ENCODE measurements at regions not wholly inside any gene's neighbourhood (a gene's known extent, or its start where the extent isn't known, plus 50 kb on each side); places are given as distances from the start of the nearest gene placed in this dataset.

DNA sequence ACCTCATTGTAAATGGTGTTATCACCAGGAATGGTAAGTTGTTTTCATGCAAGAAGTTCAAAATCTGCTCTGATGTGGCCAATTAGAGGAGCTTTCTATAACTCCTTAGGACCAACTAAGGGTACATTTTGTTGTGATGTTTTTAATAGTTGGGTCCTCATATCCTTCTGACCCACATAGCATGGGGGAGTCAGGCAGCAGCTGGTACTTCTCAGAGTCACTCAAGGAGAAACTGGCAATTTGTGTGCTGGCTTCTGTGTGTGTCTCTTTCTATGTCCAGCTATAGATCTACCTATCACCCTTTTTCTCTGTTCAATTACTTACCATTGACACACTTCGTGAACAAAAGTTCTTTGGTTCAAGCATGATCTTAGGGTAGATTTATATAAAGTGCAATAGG is 194.3 kb upstream of the TENM3 start:
- TF ChIP-seq, protein P1, sequence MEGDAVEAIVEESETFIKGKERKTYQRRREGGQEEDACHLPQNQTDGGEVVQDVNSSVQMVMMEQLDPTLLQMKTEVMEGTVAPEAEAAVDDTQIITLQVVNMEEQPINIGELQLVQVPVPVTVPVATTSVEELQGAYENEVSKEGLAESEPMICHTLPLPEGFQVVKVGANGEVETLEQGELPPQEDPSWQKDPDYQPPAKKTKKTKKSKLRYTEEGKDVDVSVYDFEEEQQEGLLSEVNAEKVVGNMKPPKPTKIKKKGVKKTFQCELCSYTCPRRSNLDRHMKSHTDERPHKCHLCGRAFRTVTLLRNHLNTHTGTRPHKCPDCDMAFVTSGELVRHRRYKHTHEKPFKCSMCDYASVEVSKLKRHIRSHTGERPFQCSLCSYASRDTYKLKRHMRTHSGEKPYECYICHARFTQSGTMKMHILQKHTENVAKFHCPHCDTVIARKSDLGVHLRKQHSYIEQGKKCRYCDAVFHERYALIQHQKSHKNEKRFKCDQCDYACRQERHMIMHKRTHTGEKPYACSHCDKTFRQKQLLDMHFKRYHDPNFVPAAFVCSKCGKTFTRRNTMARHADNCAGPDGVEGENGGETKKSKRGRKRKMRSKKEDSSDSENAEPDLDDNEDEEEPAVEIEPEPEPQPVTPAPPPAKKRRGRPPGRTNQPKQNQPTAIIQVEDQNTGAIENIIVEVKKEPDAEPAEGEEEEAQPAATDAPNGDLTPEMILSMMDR (IDR thresholded peaks at IDR 0.05), result no peak
- no peak for TF ChIP-seq POLR2A (IDR thresholded peaks at IDR 0.05)
